ENCODE measurements at regions not wholly inside any gene's neighbourhood (a gene's known extent, or its start where the extent isn't known, plus 50 kb on each side); places are given as distances from the start of the nearest gene placed in this dataset.

GRCh38 chr3:110384601-110385000 lies 687.0 kb upstream of the NECTIN3 start:
- no peak overlapping the region for H3K27ac Mint-ChIP-seq (ENCODE audit: unreplicated experiment)
- H3K4me1 Mint-ChIP-seq (ENCODE audit: low read depth, unreplicated experiment), result no peaks in the 10 kb centered on the region
- H3K9me3 Mint-ChIP-seq (ENCODE audit: unreplicated experiment), result no peaks in the 10 kb centered on the region
- no peak for DNase-seq
- H3K27me3 Mint-ChIP-seq (ENCODE audit: unreplicated experiment), result no peaks in the 10 kb centered on the region
- H3K36me3 Mint-ChIP-seq (ENCODE audit: unreplicated experiment), result no peaks in the 10 kb centered on the region
- TF ChIP-seq CTCF (IDR thresholded peaks at IDR 0.05; ENCODE audit: partially characterized antibody, unreplicated experiment), result no peak
- H3K4me3 Mint-ChIP-seq (ENCODE audit: unreplicated experiment), result no peak overlapping the region

GRCh38 chr3:110389005-110389404 lies 682.6 kb upstream of the NECTIN3 start:
- Mint-ChIP-seq H3K27ac (ENCODE audit: unreplicated experiment) (no peak overlapping the region), H3K4me1 (ENCODE audit: low read depth, unreplicated experiment) (no peaks in the 10 kb centered on the region), H3K27me3 (ENCODE audit: unreplicated experiment) (no peaks in the 10 kb centered on the region), H3K4me3 (ENCODE audit: unreplicated experiment) (no peak overlapping the region), H3K9me3 (ENCODE audit: unreplicated experiment) (no peaks in the 10 kb centered on the region), H3K36me3 (ENCODE audit: unreplicated experiment) (no peaks in the 10 kb centered on the region)
- no peak for TF ChIP-seq CTCF (IDR thresholded peaks at IDR 0.05; ENCODE audit: partially characterized antibody, unreplicated experiment)
- no peak for DNase-seq

- TF ChIP-seq CTCF (IDR thresholded peaks at IDR 0.05; ENCODE audit: partially characterized antibody, unreplicated experiment), result no peak
- Mint-ChIP-seq H3K27ac (ENCODE audit: unreplicated experiment) (no peak overlapping the region), H3K4me1 (ENCODE audit: low read depth, unreplicated experiment) (no peaks in the 10 kb centered on the region), H3K27me3 (ENCODE audit: unreplicated experiment) (no peaks in the 10 kb centered on the region), H3K9me3 (ENCODE audit: unreplicated experiment) (no peaks in the 10 kb centered on the region), H3K36me3 (ENCODE audit: unreplicated experiment) (no peaks in the 10 kb centered on the region), H3K4me3 (ENCODE audit: unreplicated experiment) (no peak overlapping the region)
- no peak for DNase-seq
Measured at GRCh38 chr3:110390372-110390771, 681.2 kb upstream of the NECTIN3 start.

- no peaks in the 10 kb centered on the region for H3K27me3 Mint-ChIP-seq (ENCODE audit: unreplicated experiment)
- H3K4me1 Mint-ChIP-seq (ENCODE audit: low read depth, unreplicated experiment), result no peaks in the 10 kb centered on the region
- no peaks in the 10 kb centered on the region for H3K36me3 Mint-ChIP-seq (ENCODE audit: unreplicated experiment)
- H3K4me3 Mint-ChIP-seq (ENCODE audit: unreplicated experiment), result no peak overlapping the region
- DNase-seq, result no peak
- H3K9me3 Mint-ChIP-seq (ENCODE audit: unreplicated experiment), result no peaks in the 10 kb centered on the region
- TF ChIP-seq CTCF (IDR thresholded peaks at IDR 0.05; ENCODE audit: partially characterized antibody, unreplicated experiment), result no peak
- no peak overlapping the region for H3K27ac Mint-ChIP-seq (ENCODE audit: unreplicated experiment)
Measured at GRCh38 chr3:110391042-110391441, 680.6 kb upstream of the NECTIN3 start.

- Mint-ChIP-seq H3K4me1 (ENCODE audit: low read depth, unreplicated experiment) (no peaks in the 10 kb centered on the region), H3K9me3 (ENCODE audit: unreplicated experiment) (no peaks in the 10 kb centered on the region), H3K27ac (ENCODE audit: unreplicated experiment) (no peak overlapping the region), H3K4me3 (ENCODE audit: unreplicated experiment) (no peak overlapping the region), H3K27me3 (ENCODE audit: unreplicated experiment) (no peaks in the 10 kb centered on the region), H3K36me3 (ENCODE audit: unreplicated experiment) (no peaks in the 10 kb centered on the region)
- TF ChIP-seq CTCF (IDR thresholded peaks at IDR 0.05; ENCODE audit: partially characterized antibody, unreplicated experiment), result no peak
- no peak for DNase-seq
Measured at GRCh38 chr3:110391640-110392395, 679.8 kb upstream of the NECTIN3 start.
